ENCODE measurements at regions not wholly inside any gene's neighbourhood (a gene's known extent, or its start where the extent isn't known, plus 50 kb on each side); places are given as distances from the start of the nearest gene placed in this dataset.

- H3K4me1 ChIP-seq (replicated peaks) = no peaks in the 10 kb centered on the region
- H3K27ac ChIP-seq = no peak overlapping the region
- no peaks in the 10 kb centered on the region for H3K9me3 ChIP-seq (replicated peaks)
- no peaks in the 10 kb centered on the region for H3K36me3 ChIP-seq
- H3K4me3 ChIP-seq = no peak overlapping the region
- DNase-seq (ENCODE audit: low read depth in 1 of 2, low spot score in 2 of 2) = no peak
- H3K27me3 ChIP-seq (replicated peaks) = no peaks in the 10 kb centered on the region
Measured at GRCh38 chr7:118452128-118452527, 227.6 kb downstream of the ANKRD7 start.

GRCh38 chr7:118467381-118467780 lies 242.9 kb downstream of the ANKRD7 start:
- H3K36me3 ChIP-seq = no peaks in the 10 kb centered on the region
- no peak overlapping the region for H3K27ac ChIP-seq
- no peak for DNase-seq (ENCODE audit: low read depth in 1 of 2, low spot score in 2 of 2)
- no peaks in the 10 kb centered on the region for H3K4me1 ChIP-seq (replicated peaks)
- H3K27me3 ChIP-seq (replicated peaks) = no peaks in the 10 kb centered on the region
- H3K4me3 ChIP-seq = no peak overlapping the region
- H3K9me3 ChIP-seq (replicated peaks) = no peaks in the 10 kb centered on the region

- Histone ChIP-seq H3K4me3 (no peak overlapping the region), H3K9me3 (replicated peaks) (no peaks in the 10 kb centered on the region), H3K27ac (no peak overlapping the region), H3K27me3 (replicated peaks) (no peaks in the 10 kb centered on the region), H3K4me1 (replicated peaks) (no peaks in the 10 kb centered on the region), H3K36me3 (no peaks in the 10 kb centered on the region)
- no peak for DNase-seq (ENCODE audit: low read depth in 1 of 2, low spot score in 2 of 2)
Measured at GRCh38 chr7:118472581-118472980, 248.1 kb downstream of the ANKRD7 start.

GRCh38 chr7:118473271-118473670 lies 248.8 kb downstream of the ANKRD7 start:
- Histone ChIP-seq H3K4me1 (replicated peaks) (no peaks in the 10 kb centered on the region), H3K9me3 (replicated peaks) (no peaks in the 10 kb centered on the region), H3K27ac (no peak overlapping the region), H3K4me3 (no peak overlapping the region), H3K27me3 (replicated peaks) (no peaks in the 10 kb centered on the region), H3K36me3 (no peaks in the 10 kb centered on the region)
- no peak for DNase-seq (ENCODE audit: low read depth in 1 of 2, low spot score in 2 of 2)

GRCh38 chr7:118476036-118476435 lies 251.5 kb downstream of the ANKRD7 start:
- H3K4me1 ChIP-seq (replicated peaks) = no peaks in the 10 kb centered on the region
- no peak overlapping the region for H3K27ac ChIP-seq
- no peak for DNase-seq (ENCODE audit: low read depth in 1 of 2, low spot score in 2 of 2)
- no peaks in the 10 kb centered on the region for H3K36me3 ChIP-seq
- H3K9me3 ChIP-seq (replicated peaks) = no peaks in the 10 kb centered on the region
- H3K27me3 ChIP-seq (replicated peaks) = no peaks in the 10 kb centered on the region
- H3K4me3 ChIP-seq = no peak overlapping the region

- Histone ChIP-seq H3K4me3 (no peak overlapping the region), H3K4me1 (replicated peaks) (no peaks in the 10 kb centered on the region), H3K27ac (no peak overlapping the region), H3K9me3 (replicated peaks) (no peaks in the 10 kb centered on the region), H3K36me3 (no peaks in the 10 kb centered on the region), H3K27me3 (replicated peaks) (no peaks in the 10 kb centered on the region)
- DNase-seq (ENCODE audit: low read depth in 1 of 2, low spot score in 2 of 2) = no peak
Measured at GRCh38 chr7:118477036-118477435, 252.5 kb downstream of the ANKRD7 start.

GRCh38 chr7:118478236-118478635 lies 253.7 kb downstream of the ANKRD7 start:
- DNase-seq (ENCODE audit: low read depth in 1 of 2, low spot score in 2 of 2) = no peak
- no peak overlapping the region for H3K27ac ChIP-seq
- no peaks in the 10 kb centered on the region for H3K9me3 ChIP-seq (replicated peaks)
- no peaks in the 10 kb centered on the region for H3K27me3 ChIP-seq (replicated peaks)
- H3K36me3 ChIP-seq = no peaks in the 10 kb centered on the region
- no peak overlapping the region for H3K4me3 ChIP-seq
- no peaks in the 10 kb centered on the region for H3K4me1 ChIP-seq (replicated peaks)

- DNase-seq (ENCODE audit: low read depth in 1 of 2, low spot score in 2 of 2) = no peak
- Histone ChIP-seq H3K36me3 (no peaks in the 10 kb centered on the region), H3K4me3 (no peak overlapping the region), H3K27me3 (replicated peaks) (no peaks in the 10 kb centered on the region), H3K9me3 (replicated peaks) (no peaks in the 10 kb centered on the region), H3K27ac (no peak overlapping the region), H3K4me1 (replicated peaks) (no peaks in the 10 kb centered on the region)
Measured at GRCh38 chr7:118478931-118479330, 254.4 kb downstream of the ANKRD7 start.

GRCh38 chr7:118492466-118492865 lies 268.0 kb downstream of the ANKRD7 start:
- Histone ChIP-seq H3K27ac (no peak overlapping the region), H3K4me1 (replicated peaks) (no peaks in the 10 kb centered on the region), H3K36me3 (no peaks in the 10 kb centered on the region), H3K9me3 (replicated peaks) (no peaks in the 10 kb centered on the region), H3K4me3 (no peak overlapping the region), H3K27me3 (replicated peaks) (no peaks in the 10 kb centered on the region)
- DNase-seq (ENCODE audit: low read depth in 1 of 2, low spot score in 2 of 2) = no peak

GRCh38 chr7:118496138-118496644 lies 271.7 kb downstream of the ANKRD7 start:
- Histone ChIP-seq H3K36me3 (no peaks in the 10 kb centered on the region), H3K27ac (no peak overlapping the region), H3K4me3 (no peak overlapping the region), H3K27me3 (replicated peaks) (no peaks in the 10 kb centered on the region), H3K4me1 (replicated peaks) (no peaks in the 10 kb centered on the region), H3K9me3 (replicated peaks) (no peaks in the 10 kb centered on the region)
- no peak for DNase-seq (ENCODE audit: low read depth in 1 of 2, low spot score in 2 of 2)

- no peaks in the 10 kb centered on the region for H3K9me3 ChIP-seq (replicated peaks)
- no peak overlapping the region for H3K4me3 ChIP-seq
- no peak overlapping the region for H3K27ac ChIP-seq
- no peaks in the 10 kb centered on the region for H3K27me3 ChIP-seq (replicated peaks)
- no peaks in the 10 kb centered on the region for H3K4me1 ChIP-seq (replicated peaks)
- H3K36me3 ChIP-seq = no peaks in the 10 kb centered on the region
- no peak for DNase-seq (ENCODE audit: low read depth in 1 of 2, low spot score in 2 of 2)
Measured at GRCh38 chr7:118502235-118502634, 277.7 kb downstream of the ANKRD7 start.

GRCh38 chr7:118511146-118511545 lies 286.6 kb downstream of the ANKRD7 start:
- H3K27me3 ChIP-seq (replicated peaks) = no peaks in the 10 kb centered on the region
- H3K4me1 ChIP-seq (replicated peaks) = no peaks in the 10 kb centered on the region
- DNase-seq (ENCODE audit: low read depth in 1 of 2, low spot score in 2 of 2) = no peak
- no peak overlapping the region for H3K4me3 ChIP-seq
- no peaks in the 10 kb centered on the region for H3K36me3 ChIP-seq
- H3K9me3 ChIP-seq (replicated peaks) = no peaks in the 10 kb centered on the region
- H3K27ac ChIP-seq = no peak overlapping the region

GRCh38 chr7:118517275-118517674 lies 292.8 kb downstream of the ANKRD7 start:
- no peaks in the 10 kb centered on the region for H3K27me3 ChIP-seq (replicated peaks)
- H3K4me3 ChIP-seq = no peak overlapping the region
- no peaks in the 10 kb centered on the region for H3K36me3 ChIP-seq
- no peak for DNase-seq (ENCODE audit: low read depth in 1 of 2, low spot score in 2 of 2)
- H3K4me1 ChIP-seq (replicated peaks) = no peaks in the 10 kb centered on the region
- H3K9me3 ChIP-seq (replicated peaks) = no peaks in the 10 kb centered on the region
- H3K27ac ChIP-seq = no peak overlapping the region

GRCh38 chr7:118525020-118525419 lies 300.5 kb downstream of the ANKRD7 start:
- no peak overlapping the region for H3K27ac ChIP-seq
- no peak overlapping the region for H3K4me3 ChIP-seq
- DNase-seq (ENCODE audit: low read depth in 1 of 2, low spot score in 2 of 2) = no peak
- H3K36me3 ChIP-seq = no peaks in the 10 kb centered on the region
- no peaks in the 10 kb centered on the region for H3K27me3 ChIP-seq (replicated peaks)
- no peaks in the 10 kb centered on the region for H3K9me3 ChIP-seq (replicated peaks)
- no peaks in the 10 kb centered on the region for H3K4me1 ChIP-seq (replicated peaks)

- DNase-seq (ENCODE audit: low read depth in 1 of 2, low spot score in 2 of 2) = no peak
- H3K9me3 ChIP-seq (replicated peaks) = no peaks in the 10 kb centered on the region
- no peak overlapping the region for H3K4me3 ChIP-seq
- H3K27ac ChIP-seq = no peak overlapping the region
- H3K27me3 ChIP-seq (replicated peaks) = no peaks in the 10 kb centered on the region
- no peaks in the 10 kb centered on the region for H3K4me1 ChIP-seq (replicated peaks)
- H3K36me3 ChIP-seq = no peaks in the 10 kb centered on the region
Measured at GRCh38 chr7:118531566-118531965, 307.1 kb downstream of the ANKRD7 start.
